ENCODE measurements at regions not wholly inside any gene's neighbourhood (a gene's known extent, or its start where the extent isn't known, plus 50 kb on each side); places are given as distances from the start of the nearest gene placed in this dataset.

DNA sequence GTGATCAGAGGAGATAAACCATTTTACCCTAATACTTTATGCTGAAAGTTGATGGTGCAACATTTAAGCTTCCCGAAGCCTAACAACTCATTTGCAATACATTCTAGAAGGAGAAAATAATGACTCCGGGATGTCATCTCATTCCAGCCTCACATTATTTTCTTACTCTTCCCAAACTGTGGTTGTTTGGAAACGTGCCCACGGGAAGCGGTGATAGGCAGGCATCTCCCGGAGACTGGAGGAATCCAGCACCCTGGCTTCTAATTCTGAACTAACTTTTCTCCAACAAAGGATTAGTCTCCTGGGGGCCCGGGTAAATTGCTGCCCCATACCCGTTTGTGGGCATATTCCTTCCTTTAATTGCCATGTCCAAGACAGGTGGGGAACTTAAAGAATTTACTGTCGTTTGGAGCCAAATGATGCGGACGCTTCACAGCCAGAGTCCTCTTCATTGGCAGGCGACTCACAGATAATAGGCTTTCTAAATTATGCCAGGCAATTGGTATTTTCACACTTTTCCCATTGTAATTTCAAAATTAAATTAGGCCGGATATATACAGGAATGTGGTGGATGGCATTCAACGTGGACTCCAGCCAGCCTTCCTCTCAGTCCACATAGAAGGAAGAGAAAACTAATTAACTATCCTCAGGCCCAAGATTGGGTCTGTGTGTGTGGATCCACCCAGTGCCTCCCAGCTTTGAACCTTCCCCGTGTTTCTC is 278.1 kb downstream of the AJAP1 start:
- no peak for DNase-seq

DNA sequence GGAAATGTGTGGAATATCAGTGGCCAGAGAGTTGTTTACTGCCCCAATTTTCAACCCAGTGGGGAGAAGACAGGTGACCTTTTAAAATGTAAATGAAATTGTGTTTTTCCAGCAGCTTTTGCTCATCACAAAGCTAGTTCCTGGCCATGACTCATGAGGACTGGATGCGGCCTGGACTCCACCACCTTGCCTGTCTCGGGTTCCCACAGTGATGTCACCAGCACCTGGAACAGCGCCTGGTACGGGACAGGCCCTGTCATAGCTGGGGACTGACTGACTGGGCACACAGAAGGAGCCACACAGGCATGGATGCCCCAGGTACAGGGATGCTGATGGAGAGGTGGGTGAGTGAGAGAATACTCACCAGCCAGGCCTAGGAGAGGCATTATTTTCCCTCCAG is 277.1 kb downstream of the AJAP1 start:
- DNase-seq = no peak

DNA sequence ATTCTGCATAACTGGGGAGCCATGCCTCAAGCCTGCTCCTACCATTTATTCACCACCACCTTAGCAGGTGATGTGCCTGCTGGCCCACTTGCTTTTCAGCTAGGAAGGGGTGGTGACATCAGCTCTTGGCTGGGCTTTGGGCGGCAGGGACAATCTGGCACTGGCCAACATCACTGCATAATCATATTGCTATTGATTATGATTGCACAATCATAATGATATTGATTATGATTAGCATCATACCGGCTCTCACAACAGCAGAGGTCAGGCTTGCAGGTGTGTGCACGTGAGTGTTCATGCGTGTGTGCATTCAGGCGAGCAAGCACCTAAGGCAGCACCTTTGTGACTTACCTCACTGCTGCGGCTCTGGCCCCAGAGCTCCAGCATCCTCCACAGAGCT is 273.8 kb downstream of the AJAP1 start:
- DNase-seq = no peak

DNA sequence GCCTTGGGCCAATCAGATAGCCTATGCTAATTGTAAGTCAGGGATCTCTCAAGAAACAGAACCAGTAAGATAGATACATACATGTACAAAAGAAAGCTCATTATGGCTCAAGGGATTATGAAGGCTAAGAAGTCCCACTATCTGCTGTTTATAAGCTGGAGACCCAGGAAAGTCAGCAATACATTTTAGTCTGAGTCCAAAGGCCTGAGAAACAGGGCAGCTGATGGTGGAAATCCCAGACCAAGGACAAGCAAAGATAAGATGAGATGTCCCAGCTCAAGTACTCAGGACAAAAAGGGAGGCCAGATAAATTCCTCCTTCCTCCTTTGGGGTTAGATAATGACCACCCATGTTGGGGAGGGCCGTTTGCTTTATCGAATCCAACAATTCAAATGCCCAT is 269.9 kb downstream of the AJAP1 start:
- DNase-seq = no peak

DNA sequence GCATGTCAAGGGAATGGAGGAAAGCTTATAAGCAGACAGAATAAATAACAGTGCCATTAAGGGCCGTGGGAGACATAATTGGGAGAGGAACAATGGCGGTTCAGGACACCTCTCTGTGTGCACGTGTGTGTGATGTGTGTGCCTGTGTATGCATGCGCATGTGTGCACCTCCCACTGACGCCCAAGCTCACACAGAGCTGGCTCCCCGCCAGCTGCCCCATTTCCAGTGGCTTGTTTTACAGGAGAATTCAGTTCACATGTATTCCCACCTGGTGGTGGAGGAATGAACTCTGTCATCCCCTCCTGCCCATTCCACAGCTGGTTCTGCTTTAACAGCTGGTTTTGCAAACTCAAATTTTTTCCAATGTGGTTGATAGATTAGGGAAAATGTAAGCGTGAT is 262.2 kb downstream of the AJAP1 start:
- DNase-seq = no peak

DNA sequence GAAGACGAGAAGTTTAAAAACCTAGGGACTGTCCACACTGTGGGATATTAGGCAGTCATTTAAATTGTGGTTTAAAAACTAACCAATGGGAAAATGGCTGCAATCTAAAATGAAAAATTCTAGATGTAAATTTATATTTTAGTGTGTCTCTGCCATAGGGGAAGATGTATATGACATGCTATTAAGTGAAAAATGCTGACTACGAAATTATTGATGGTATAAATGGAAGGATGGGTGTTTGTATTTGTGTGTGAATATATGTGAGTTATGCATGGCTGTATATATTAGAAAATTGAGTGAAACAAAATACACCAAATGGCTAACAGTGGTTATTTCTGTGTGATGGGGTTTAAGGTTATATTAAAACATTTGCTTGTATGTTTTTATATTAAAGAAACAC is 260.7 kb downstream of the AJAP1 start:
- no peak for DNase-seq

DNA sequence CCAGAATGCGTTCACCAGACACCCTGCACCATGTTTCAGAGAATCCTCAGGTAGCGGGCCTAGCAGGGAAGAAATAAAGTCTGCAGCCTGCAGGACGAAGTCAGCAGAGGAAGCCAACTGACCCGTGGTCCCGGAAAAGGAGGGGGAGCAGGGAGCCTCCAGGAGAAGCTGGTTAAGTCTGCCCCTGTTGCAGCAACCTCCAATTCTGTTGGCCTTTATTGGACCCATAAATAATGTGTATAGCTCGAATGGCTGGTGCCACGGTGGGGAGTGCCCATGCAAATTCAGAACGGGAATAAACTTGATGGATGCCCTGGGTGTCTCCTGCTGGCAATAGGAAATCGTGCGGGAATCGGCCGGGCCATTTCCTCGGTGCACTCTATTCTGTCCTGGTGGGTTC is 254.1 kb downstream of the AJAP1 start:
- DNase-seq = no peak

DNA sequence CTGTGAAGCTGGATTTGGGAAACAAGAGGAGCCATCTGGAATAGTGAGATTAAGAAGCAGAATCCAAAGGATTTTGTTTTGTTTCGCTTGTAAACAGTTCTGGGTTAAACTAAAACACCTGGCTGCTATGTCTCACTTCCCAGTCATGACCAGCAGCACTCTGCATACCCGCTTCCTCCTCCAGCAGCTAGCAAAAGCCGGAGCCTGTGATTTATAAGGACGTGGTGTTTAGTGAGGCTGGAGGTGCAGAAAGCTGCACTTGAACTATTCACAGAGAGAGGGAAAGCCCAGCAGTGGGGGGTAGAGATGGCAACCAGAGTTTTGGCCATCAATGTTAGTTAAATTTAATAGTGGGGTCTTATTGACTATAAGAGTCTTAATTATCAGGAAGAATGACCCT is 240.2 kb downstream of the AJAP1 start:
- DNase-seq = no peak

DNA sequence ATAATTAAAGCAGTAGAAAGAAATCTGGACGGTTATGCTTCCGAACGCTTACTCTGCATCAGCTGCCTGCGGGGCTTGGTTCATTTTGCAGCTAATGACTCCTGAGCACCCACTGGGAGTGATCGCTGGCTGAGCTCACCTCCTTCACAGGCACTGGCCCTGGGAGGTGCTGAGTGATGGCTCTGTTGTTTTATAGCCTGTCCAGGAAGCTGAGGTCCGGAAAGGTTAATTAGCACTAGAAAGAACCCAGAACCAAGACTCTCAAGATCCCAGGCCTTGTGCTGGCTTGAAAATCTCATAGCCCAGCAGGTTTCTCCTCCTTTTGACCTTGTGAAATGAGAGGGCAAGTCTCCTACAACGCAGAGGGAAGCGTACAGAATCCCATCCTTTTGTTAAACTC is 226.2 kb downstream of the AJAP1 start:
- no peak for DNase-seq

DNA sequence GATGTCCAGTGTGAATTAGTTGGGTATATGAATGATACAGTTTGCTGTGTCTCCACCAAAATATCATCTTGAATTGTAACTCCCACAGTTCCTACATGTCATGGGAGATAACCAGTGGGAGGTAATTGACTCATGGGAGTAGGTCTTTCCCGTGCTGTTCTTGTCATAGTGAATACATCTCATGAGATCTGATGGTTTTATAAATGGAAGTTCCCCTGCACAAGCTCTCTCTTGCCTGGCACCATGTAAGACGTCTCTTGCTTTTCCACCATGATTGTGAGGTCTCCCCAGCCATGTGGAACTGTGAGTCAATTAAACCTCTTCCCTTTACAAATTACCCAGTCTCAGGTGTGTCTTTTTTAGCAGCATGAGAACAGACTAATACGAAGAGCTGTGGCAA is 223.0 kb downstream of the AJAP1 start:
- DNase-seq = no peak

DNA sequence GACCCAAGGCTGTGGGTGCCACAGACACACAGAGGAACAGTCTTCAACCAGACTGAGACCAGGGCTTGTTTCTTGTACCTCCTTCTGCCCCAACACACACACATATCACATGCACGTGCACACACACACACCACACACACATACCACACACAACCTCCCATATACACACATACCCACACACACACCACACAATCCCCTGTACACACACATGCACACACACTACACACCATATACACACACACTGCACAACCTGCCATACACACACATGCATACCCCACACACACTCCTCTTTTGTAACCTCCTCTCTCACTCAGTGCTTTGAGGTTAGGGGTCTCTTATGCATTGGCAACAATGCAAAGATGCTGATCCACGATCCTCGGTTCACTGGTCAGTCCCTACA is 217.0 kb downstream of the AJAP1 start:
- DNase-seq = no peak

DNA sequence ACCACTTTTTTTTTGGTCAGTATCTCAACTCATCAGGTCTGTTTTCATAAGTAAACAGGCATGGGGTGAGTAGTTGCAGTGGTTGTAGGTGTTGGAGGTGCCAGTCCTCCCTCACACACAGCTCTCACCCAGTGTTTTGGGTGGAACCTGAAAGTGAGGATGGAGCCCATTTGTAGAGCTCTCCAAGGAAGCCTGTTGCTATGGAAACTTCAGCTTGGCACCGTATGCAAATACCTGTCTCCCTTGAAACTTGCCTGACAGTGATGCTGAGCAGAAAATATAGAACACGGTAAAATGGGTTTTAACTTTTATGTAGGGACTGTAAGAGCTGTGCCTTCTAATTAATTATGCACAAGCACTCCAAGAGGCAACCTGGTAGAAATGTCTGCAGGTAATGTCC is 214.1 kb downstream of the AJAP1 start:
- no peak for DNase-seq

DNA sequence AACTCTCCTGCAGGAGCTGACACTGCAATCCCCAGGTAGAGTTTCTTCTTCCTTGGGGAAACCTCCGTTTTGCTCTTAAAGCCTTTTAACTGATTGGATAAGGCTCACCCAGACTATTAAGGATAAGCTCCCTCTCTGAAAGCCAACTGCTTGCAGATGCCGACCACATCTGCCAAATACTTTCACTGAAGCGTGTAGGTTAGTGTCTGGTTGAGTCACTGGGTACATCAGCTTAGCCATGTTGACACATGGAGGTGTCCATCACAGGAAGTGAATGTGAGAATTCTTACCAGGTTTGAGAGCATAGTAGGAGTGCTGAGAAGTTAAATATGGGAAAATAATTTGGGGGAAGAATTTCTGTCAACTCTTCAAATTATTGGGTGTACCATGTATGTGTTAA is 202.0 kb downstream of the AJAP1 start:
- no peak for DNase-seq

DNA sequence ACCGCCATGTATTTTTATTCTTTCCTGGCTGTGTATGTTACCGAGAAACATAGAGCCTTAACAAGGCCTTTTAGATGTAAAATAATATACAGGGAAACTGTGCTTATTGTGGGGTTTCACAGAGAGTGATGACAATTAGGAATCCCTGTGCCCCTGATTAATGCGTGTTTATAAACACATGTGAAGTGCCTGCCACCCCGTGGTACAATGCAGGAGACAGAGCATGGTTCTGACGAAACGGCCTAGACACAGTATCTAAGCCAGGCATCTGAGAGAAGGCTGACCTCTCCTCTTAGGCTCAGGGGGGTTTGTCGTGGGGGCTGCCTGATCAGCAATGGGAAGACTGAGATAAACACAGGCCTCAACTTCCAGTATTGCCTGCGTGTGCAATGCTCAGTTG is 200.0 kb downstream of the AJAP1 start:
- DNase-seq = no peak

DNA sequence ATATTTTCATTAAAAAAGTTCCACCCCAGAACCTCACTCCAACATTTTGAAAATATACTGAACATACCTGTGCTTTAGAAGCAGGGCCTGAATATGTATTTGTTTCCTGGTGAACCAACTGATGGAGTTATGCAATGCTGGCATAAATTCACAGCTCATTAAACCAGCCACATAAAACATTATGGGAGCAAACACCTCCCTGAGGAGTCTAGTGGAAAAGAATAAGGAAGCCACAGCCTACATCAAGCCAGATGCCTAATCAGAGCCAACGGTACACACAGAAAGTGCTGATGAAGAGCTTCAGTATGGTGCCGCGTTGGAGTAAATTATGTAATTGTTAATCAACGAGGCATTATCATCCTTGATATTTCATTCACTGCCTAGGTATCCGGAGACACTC is 199.5 kb downstream of the AJAP1 start:
- no peak for DNase-seq

DNA sequence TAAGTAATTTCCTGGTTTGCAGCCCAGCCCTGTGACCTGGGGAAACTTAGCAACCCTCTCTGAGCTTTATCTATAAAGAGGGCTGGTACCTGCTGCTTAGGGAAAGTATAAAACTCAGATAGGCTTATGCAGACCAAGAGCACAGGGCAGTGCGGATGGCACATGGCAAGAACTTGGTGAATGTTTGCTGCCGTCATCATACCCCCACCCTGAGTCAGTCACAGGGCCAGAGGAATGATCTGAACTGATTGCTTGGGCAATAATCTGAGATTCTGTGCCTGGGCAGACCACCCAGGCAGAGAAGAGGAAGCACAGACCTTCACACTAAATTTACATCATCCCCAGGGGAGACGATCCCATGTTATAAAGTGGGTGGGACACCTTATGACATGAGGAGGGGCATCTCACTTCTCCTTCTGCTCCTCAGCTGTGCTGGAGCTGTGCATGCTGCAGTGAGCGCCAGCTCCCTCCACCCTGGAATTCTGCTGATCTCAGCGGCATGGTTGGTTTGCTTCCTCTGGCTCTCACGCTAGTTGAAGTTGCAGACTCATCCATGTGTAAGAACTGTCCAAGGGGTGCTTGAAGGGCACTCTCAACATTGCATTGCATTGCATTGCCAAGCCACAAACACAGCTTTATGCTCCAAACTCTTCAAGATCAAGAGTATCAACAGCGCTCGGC is 197.1 kb downstream of the AJAP1 start:
- no peak for DNase-seq

DNA sequence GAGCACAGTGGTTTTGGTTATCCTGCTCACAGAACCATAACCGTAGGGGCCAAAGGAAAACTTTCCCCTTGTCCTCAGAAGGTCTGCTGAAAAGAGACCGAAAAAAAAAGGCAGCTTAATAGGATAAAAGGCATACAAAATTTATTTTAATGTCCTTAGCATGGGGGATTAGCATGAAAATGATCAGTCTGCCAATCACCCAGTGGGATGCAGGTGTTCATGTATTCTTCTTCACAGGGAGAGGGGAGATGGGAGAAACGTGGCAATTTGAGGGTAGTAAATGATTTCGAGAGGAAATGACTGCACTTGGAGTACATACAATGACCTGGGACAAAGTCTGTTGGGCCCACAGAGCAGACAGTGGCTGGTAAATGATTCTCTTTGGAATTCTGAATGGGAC is 194.0 kb downstream of the AJAP1 start:
- no peak for DNase-seq

DNA sequence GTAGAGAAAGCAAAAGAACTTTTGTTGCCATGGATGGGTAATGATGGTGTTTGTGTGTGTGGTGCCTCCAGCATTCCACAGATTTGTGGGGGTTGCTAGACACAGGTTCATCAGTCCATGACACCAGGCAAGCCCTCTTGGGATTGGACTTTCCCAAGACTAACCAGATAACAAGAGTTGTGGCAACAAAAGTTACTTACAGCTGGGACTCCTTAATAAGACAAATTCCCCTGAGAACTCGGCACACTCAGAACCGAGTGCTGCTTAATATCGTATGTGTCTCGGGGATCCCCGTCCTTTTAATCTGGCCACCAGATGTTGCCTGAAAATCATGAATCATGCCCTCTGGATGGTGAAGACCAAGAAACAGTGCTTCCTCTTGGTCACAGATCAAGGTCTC is 193.3 kb downstream of the AJAP1 start:
- DNase-seq = no peak

Data from CD4-positive, alpha-beta T cell treated with Interleukin-21 for 1 hour (primary cell).